Keratinocyte (primary cell): ENCODE measurements at regions not wholly inside any gene's neighbourhood (a gene's known extent, or its start where the extent isn't known, plus 50 kb on each side); places are given as distances from the start of the nearest gene placed in this dataset.

Experiments used
- DNase-seq: peaks from one replicate; pipeline ENCODE4 v3.0.0-alpha.2; 2011; ENCODE audit warnings: low read depth, missing footprints, low spot score
- FAIRE-seq: peaks from 2 replicates; lab custom pipeline; 2011; peaks lifted over from hg19 to GRCh38; lab: Jason Lieb, UNC
- H2AFZ ChIP-seq: 2 replicates; pipeline ENCODE4 v1.6.0; 2012; ENCODE audit warnings: low read length, control low read depth, inconsistent platforms; ENCODE audit not compliant: control insufficient read depth
- H3K27ac ChIP-seq: 2 replicates; pipeline ENCODE4 v1.5.1; 2011; ENCODE audit warnings: low read length; ENCODE audit not compliant: control insufficient read depth, insufficient read depth
- H3K27me3 ChIP-seq: 3 replicates; pipeline ENCODE4 v1.6.0; 2011; ENCODE audit warnings: low read length; ENCODE audit not compliant: control insufficient read depth, insufficient read depth; ENCODE audit errors: extremely low read depth
- H3K36me3 ChIP-seq, 2 experiments: 2 replicates in 1 of 2; 3 replicates in 1 of 2; pipeline ENCODE4 v1.5.1; 2011; ENCODE audit warnings: low read length in 2 of 2, mild to moderate bottlenecking in 1 of 2; ENCODE audit not compliant: control insufficient read depth in 2 of 2, insufficient read depth in 2 of 2; ENCODE audit errors: extremely low read depth in 1 of 2
- H3K4me1 ChIP-seq: 3 replicates; pipeline ENCODE4 v1.5.1; 2011; ENCODE audit warnings: low read length; ENCODE audit not compliant: control insufficient read depth, insufficient read depth; ENCODE audit errors: extremely low read depth
- H3K4me2 ChIP-seq: 3 replicates; pipeline ENCODE4 v1.6.0; 2011; ENCODE audit warnings: low read depth, low read length; ENCODE audit not compliant: control insufficient read depth, insufficient read depth; ENCODE audit errors: extremely low read depth
- H3K4me3 ChIP-seq, 3 experiments: fragments of 200-600 bp in 1 of 3; sonication (generic) in 1 of 3; 2 replicates in 2 of 3; 3 replicates in 1 of 3; pipeline ENCODE4 v1.5.1; 2011 to 2016; ENCODE audit warnings: low read length in 3 of 3, mild to moderate bottlenecking in 3 of 3, control low read depth in 2 of 3, inconsistent platforms in 1 of 3, low read depth in 1 of 3, mixed read lengths in 1 of 3, mixed run types in 1 of 3, moderate library complexity in 1 of 3; ENCODE audit not compliant: control insufficient read depth in 2 of 3, insufficient read depth in 2 of 3; ENCODE audit errors: extremely low read depth in 1 of 3
- H3K79me2 ChIP-seq: 2 replicates; pipeline ENCODE4 v1.6.0; 2012; ENCODE audit warnings: low read length; ENCODE audit not compliant: control insufficient read depth, insufficient read depth
- H3K9ac ChIP-seq: 3 replicates; pipeline ENCODE4 v1.6.0; 2011; ENCODE audit warnings: low read length; ENCODE audit not compliant: control insufficient read depth, insufficient read depth; ENCODE audit errors: extremely low read depth
- H3K9me1 ChIP-seq: 3 replicates; pipeline ENCODE4 v1.6.0; 2011; ENCODE audit warnings: low read length; ENCODE audit not compliant: control insufficient read depth, insufficient read depth; ENCODE audit errors: extremely low read depth
- H3K9me3 ChIP-seq: 2 replicates; pipeline ENCODE4 v1.5.1; 2012; ENCODE audit warnings: low read depth, low read length; ENCODE audit not compliant: control insufficient read depth
- H4K20me1 ChIP-seq: 3 replicates; pipeline ENCODE4 v1.6.0; 2011; ENCODE audit warnings: low read length; ENCODE audit not compliant: control insufficient read depth, insufficient read depth; ENCODE audit errors: extremely low read depth
- EZH2 ChIP-seq: IDR thresholded peaks from one replicate; pipeline ENCODE4 v1.6.1; 2012; ENCODE audit warnings: inconsistent platforms, mild to moderate bottlenecking, low read length, moderate library complexity
- dilution Hi-C: fragments of 300-500 bp; cut with MboI; formaldehyde crosslinking; loops from one replicate; pipeline ENCODE4 v1.7.0; 2020; ENCODE audit warnings: low sequenced_read_pairs; ENCODE audit not compliant: extremely low pct_ligation_motif_present
- TF ChIP-seq, protein P1 (sequence below), 3 experiments: IDR thresholded peaks in 1 of 3; conservative IDR thresholded peaks in 1 of 3; optimal IDR thresholded peaks in 1 of 3; 2 replicates in 2 of 3; 3 replicates in 1 of 3; pipeline versions ENCODE3 to v1.5.1; 2011; ENCODE audit warnings: low read length in 3 of 3, mild to moderate bottlenecking in 3 of 3, moderate library complexity in 2 of 3, control low read depth in 1 of 3, inconsistent platforms in 1 of 3; ENCODE audit not compliant: insufficient read depth in 2 of 3; ENCODE audit errors: extremely low read depth in 1 of 3

DNA sequence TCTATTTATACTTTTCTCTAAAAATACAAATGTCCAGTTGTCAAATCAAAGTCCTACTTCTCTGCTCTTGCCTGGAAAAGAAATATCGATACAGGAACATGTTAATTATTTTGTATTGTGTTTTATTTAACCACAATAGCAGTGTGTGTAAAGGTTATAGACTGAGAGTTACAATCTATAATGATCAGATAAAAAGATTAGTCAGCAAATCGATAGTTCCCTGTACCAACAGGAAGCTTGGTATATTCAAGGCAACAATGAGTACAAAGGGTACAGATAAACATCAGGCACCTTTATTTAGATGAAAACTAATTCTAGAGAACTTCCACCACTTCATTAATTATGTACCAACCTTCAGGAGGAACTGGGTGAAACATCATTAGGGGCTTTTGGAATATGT is 469.5 kb downstream of the GBA3 start:
- DNase-seq (no peak), FAIRE-seq (no peak)
- peaks cover 5% of the 10 kb centered on the region for H3K4me1 ChIP-seq
- H3K4me3 ChIP-seq: no peak overlapping the region
- no peaks in the 10 kb centered on the region for H4K20me1 ChIP-seq
- no peaks in the 10 kb centered on the region for H3K36me3 ChIP-seq
- no peaks in the 10 kb centered on the region for H3K79me2 ChIP-seq
- TF ChIP-seq EZH2: no peak
- TF ChIP-seq, protein P1, sequence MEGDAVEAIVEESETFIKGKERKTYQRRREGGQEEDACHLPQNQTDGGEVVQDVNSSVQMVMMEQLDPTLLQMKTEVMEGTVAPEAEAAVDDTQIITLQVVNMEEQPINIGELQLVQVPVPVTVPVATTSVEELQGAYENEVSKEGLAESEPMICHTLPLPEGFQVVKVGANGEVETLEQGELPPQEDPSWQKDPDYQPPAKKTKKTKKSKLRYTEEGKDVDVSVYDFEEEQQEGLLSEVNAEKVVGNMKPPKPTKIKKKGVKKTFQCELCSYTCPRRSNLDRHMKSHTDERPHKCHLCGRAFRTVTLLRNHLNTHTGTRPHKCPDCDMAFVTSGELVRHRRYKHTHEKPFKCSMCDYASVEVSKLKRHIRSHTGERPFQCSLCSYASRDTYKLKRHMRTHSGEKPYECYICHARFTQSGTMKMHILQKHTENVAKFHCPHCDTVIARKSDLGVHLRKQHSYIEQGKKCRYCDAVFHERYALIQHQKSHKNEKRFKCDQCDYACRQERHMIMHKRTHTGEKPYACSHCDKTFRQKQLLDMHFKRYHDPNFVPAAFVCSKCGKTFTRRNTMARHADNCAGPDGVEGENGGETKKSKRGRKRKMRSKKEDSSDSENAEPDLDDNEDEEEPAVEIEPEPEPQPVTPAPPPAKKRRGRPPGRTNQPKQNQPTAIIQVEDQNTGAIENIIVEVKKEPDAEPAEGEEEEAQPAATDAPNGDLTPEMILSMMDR (optimal IDR thresholded peaks at IDR 0.05 in 1 of 3, IDR thresholded peaks at IDR 0.05 in 1 of 3, conservative IDR thresholded peaks at IDR 0.05 in 1 of 3; ENCODE audit: extremely low read depth in 1 of 3, insufficient read depth in 2 of 3, low read length in 3 of 3): no peak
- H3K27ac ChIP-seq: no peak overlapping the region
- dilution Hi-C loops: loop anchor here (5.0 kb wide), 1 partner anchor 75 kb away; no protein-coding TSS in a partner anchor
- H3K9ac ChIP-seq: no peak overlapping the region
- no peak overlapping the region for H3K4me2 ChIP-seq
- H3K9me1 ChIP-seq: no peaks in the 10 kb centered on the region
- H3K9me3 ChIP-seq: no peaks in the 10 kb centered on the region
- H2AFZ ChIP-seq: no peak overlapping the region
- H3K27me3 ChIP-seq: no peaks in the 10 kb centered on the region

DNA sequence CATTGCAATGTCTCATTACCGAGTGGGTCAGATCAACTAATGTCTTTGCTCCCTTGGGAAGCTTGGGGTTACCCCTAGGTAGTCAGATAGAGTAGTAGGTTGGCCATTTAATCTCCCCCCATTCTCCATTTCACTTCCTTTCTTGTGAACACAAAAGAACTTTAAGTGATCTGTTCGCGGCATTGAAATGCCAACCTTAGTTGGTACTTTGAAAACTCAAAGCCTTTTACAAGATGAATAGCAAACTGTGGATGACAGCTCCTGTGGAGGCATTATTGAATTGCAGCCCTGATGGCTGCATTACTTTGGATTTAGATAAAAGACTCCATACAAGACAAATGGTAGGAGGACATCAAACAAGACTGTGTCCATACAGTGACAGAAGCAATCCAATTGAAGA is 469.1 kb downstream of the GBA3 start:
- TF ChIP-seq, protein P1 (optimal IDR thresholded peaks at IDR 0.05 in 1 of 3, IDR thresholded peaks at IDR 0.05 in 1 of 3, conservative IDR thresholded peaks at IDR 0.05 in 1 of 3; ENCODE audit: extremely low read depth in 1 of 3, insufficient read depth in 2 of 3, low read length in 3 of 3): no peak
- TF ChIP-seq EZH2: no peak
- Histone ChIP-seq H2AFZ (no peak overlapping the region), H3K4me3 (no peak overlapping the region), H3K27me3 (no peaks in the 10 kb centered on the region), H3K4me2 (no peak overlapping the region), H3K9me1 (no peaks in the 10 kb centered on the region), H3K36me3 (no peaks in the 10 kb centered on the region), H3K9me3 (no peaks in the 10 kb centered on the region), H3K27ac (no peak overlapping the region), H3K9ac (no peak overlapping the region), H4K20me1 (no peaks in the 10 kb centered on the region), H3K4me1 (peaks cover 5% of the 10 kb centered on the region), H3K79me2 (no peaks in the 10 kb centered on the region)
- no peak for FAIRE-seq
- no peak for DNase-seq
- dilution Hi-C loops: loop anchor here (5.0 kb wide), 1 partner anchor 76 kb away; no protein-coding TSS in a partner anchor
